Calu3 (cell line): ENCODE measurements at regions not wholly inside any gene's neighbourhood (a gene's known extent, or its start where the extent isn't known, plus 50 kb on each side); places are given as distances from the start of the nearest gene placed in this dataset.

Experiments used
- BruUV-seq: library from RNA; stranded (reverse); fragments of 400-500 nt; replicated peaks from 2 replicates; lab custom pipeline; 2021; lab: Mats Ljungman, UMichigan
- CTCF ChIA-PET: fragments of 300-600 bp; sonication (Branson Sonifier 250); formaldehyde crosslinking; loops from one replicate; lab custom pipeline; 2022; ENCODE audit warnings: antibody characterized with exemption; lab: Charles Lee
- DNase-seq: peaks from one replicate; pipeline ENCODE4 v3.0.0; 2022
- H3K27ac Mint-ChIP-seq: one replicate; pipeline ENCODE4 v1.8.0; 2022; ENCODE audit warnings: mixed read lengths; ENCODE audit not compliant: unreplicated experiment
- H3K27me3 Mint-ChIP-seq: one replicate; pipeline ENCODE4 v1.8.0; 2022; ENCODE audit warnings: mixed read lengths; ENCODE audit not compliant: unreplicated experiment
- H3K36me3 Mint-ChIP-seq: one replicate; pipeline ENCODE4 v1.8.0; 2022; ENCODE audit warnings: mild to moderate bottlenecking, moderate library complexity, mixed read lengths; ENCODE audit not compliant: insufficient read depth, unreplicated experiment
- H3K4me1 Mint-ChIP-seq: one replicate; pipeline ENCODE4 v1.8.0; 2022; ENCODE audit warnings: mild to moderate bottlenecking, low read depth, mixed read lengths; ENCODE audit not compliant: unreplicated experiment
- H3K4me3 Mint-ChIP-seq: one replicate; pipeline ENCODE4 v1.8.0; 2022; ENCODE audit warnings: mild to moderate bottlenecking, low read depth, moderate library complexity, mixed read lengths; ENCODE audit not compliant: unreplicated experiment
- H3K9me3 Mint-ChIP-seq: one replicate; pipeline ENCODE4 v1.8.0; 2022; ENCODE audit warnings: low read depth, mixed read lengths; ENCODE audit not compliant: unreplicated experiment
- intact Hi-C: fragments of 100-400 bp; cut with micrococcal nuclease; formaldehyde crosslinking; loops from one replicate; pipeline ENCODE4 v1.10.0; 2022; ENCODE audit not compliant: unreplicated experiment
- TF ChIP-seq, protein P1 (sequence below): fragments of 200-600 bp; IDR thresholded peaks from one replicate; pipeline ENCODE4 v1.8.0; 2022; ENCODE audit warnings: antibody characterized with exemption; ENCODE audit not compliant: unreplicated experiment

GRCh38 chr12:89134213-89134770 is 218.0 kb downstream of the DUSP6 start:
- Mint-ChIP-seq H3K27ac (no peak overlapping the region), H3K27me3 (no peaks in the 10 kb centered on the region), H3K4me1 (peaks cover 23% of the 10 kb centered on the region), H3K4me3 (no peak overlapping the region), H3K36me3 (no peaks in the 10 kb centered on the region), H3K9me3 (peaks cover 2% of the 10 kb centered on the region)
- TF ChIP-seq, protein P1, sequence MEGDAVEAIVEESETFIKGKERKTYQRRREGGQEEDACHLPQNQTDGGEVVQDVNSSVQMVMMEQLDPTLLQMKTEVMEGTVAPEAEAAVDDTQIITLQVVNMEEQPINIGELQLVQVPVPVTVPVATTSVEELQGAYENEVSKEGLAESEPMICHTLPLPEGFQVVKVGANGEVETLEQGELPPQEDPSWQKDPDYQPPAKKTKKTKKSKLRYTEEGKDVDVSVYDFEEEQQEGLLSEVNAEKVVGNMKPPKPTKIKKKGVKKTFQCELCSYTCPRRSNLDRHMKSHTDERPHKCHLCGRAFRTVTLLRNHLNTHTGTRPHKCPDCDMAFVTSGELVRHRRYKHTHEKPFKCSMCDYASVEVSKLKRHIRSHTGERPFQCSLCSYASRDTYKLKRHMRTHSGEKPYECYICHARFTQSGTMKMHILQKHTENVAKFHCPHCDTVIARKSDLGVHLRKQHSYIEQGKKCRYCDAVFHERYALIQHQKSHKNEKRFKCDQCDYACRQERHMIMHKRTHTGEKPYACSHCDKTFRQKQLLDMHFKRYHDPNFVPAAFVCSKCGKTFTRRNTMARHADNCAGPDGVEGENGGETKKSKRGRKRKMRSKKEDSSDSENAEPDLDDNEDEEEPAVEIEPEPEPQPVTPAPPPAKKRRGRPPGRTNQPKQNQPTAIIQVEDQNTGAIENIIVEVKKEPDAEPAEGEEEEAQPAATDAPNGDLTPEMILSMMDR: no peak
- BruUV-seq: no TSS peak
- CTCF ChIA-PET: interaction anchor here (1.0 kb wide), 1 partner anchor 17 kb away, joined by 3 read pairs; no protein-coding TSS in a partner anchor
- intact Hi-C loops: no loop called here
- peak; percentile 4 for DNase-seq

DNA sequence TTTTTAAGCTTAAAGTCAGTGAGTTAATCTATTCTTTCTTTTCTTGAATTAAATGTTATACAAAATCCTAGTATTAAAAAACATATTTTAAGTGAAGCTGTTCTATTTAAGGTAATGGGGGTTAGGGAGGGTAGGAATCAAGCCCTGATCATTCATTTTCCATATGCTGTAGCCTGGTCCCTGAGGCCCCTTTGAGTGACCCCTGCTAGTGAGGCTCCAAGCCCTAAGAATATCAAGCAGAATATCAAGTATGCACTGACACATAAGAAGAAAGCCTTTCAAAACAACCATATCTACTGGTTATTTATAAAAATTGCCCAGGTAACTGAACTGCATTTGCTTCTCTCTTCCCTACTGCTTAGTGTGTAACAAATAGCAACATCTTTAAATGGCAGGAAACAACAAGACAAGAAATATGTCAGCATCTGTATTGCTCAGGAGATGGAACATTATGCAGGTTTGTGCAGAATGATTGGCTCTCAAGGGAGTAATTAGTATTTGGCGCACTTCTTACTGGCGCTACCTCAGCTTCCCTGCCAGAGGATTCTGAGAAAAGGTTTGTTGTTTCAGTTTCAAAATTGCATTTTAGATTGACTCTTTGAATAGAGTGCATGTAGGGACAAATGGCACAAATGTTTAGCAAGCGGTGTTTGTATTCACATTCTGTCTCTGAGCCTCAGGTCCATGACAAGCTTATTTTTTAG is 223.0 kb downstream of the DUSP6 start:
- no TSS peak for BruUV-seq
- H3K27me3 Mint-ChIP-seq: no peaks in the 10 kb centered on the region
- no peak overlapping the region for H3K4me3 Mint-ChIP-seq
- no peak for DNase-seq
- H3K27ac Mint-ChIP-seq: no peak overlapping the region
- H3K4me1 Mint-ChIP-seq: peaks cover 7% of the 10 kb centered on the region
- CTCF ChIA-PET: no interaction called here
- intact Hi-C loops: no loop called here
- no peaks in the 10 kb centered on the region for H3K36me3 Mint-ChIP-seq
- TF ChIP-seq, protein P1: no peak
- peaks cover 7% of the 10 kb centered on the region for H3K9me3 Mint-ChIP-seq

GRCh38 chr12:89126712-89127111 is 225.6 kb downstream of the DUSP6 start:
- H3K36me3 Mint-ChIP-seq: no peaks in the 10 kb centered on the region
- no peak for DNase-seq
- no peaks in the 10 kb centered on the region for H3K4me1 Mint-ChIP-seq
- H3K9me3 Mint-ChIP-seq: peaks cover 6% of the 10 kb centered on the region
- no peaks in the 10 kb centered on the region for H3K27me3 Mint-ChIP-seq
- H3K27ac Mint-ChIP-seq: no peak overlapping the region
- CTCF ChIA-PET: no interaction called here
- no TSS peak for BruUV-seq
- H3K4me3 Mint-ChIP-seq: no peak overlapping the region
- TF ChIP-seq, protein P1: no peak
- intact Hi-C loops: no loop called here

DNA sequence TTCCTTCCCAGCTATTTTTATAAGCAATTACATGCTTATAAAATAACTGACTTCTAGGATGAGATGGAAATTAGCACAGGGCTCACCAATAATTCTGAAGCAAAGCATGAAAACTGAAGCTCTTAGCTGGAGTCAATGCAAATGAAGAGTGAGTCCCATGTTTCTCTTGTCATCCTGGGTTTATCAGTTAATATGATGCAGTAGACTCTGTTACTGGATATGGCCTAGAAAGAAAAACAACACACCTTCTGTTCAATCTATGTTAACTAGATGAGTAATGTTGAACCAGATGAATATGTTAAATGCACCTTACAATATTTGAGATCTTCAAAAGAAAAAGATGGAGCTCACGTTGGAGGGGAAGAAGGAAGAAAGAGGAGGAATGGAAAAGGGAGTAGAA is 229.4 kb downstream of the DUSP6 start:
- DNase-seq: no peak
- intact Hi-C loops: no loop called here
- Mint-ChIP-seq H3K4me1 (peaks cover 11% of the 10 kb centered on the region), H3K27ac (no peak overlapping the region), H3K4me3 (no peak overlapping the region), H3K36me3 (peaks cover 2% of the 10 kb centered on the region), H3K27me3 (no peaks in the 10 kb centered on the region), H3K9me3 (peaks cover 6% of the 10 kb centered on the region)
- no TSS peak for BruUV-seq
- CTCF ChIA-PET: no interaction called here
- TF ChIP-seq, protein P1: no peak
